NCI-H2171 (cell line): ENCODE measurements at regions not wholly inside any gene's neighbourhood (a gene's known extent, or its start where the extent isn't known, plus 50 kb on each side); places are given as distances from the start of the nearest gene placed in this dataset.

ENCODE experiments used
- DNase-seq: peaks from one replicate; lab custom pipeline; 2025; lab: John Stamatoyannopoulos, UW

DNA sequence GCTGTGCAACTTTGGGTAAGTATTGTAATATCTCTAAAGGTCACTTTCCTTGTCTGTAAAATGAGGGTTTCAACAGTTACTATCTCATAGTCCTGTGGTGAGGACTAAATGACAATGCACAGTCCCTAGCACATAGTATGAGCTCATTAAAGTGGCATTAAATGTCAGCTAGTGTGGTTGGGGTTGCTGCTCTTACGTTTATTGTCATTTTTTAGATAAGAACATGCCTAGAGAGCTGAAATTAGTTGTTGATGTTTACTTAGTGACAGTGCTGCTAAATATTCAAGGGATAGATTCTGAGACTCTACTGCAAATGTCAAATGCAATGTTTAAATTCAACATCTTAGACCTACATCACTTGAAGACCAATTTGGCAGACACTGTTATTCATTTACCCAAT is 356.1 kb upstream of the ETAA1 start:
- DNase-seq, result no peak

DNA sequence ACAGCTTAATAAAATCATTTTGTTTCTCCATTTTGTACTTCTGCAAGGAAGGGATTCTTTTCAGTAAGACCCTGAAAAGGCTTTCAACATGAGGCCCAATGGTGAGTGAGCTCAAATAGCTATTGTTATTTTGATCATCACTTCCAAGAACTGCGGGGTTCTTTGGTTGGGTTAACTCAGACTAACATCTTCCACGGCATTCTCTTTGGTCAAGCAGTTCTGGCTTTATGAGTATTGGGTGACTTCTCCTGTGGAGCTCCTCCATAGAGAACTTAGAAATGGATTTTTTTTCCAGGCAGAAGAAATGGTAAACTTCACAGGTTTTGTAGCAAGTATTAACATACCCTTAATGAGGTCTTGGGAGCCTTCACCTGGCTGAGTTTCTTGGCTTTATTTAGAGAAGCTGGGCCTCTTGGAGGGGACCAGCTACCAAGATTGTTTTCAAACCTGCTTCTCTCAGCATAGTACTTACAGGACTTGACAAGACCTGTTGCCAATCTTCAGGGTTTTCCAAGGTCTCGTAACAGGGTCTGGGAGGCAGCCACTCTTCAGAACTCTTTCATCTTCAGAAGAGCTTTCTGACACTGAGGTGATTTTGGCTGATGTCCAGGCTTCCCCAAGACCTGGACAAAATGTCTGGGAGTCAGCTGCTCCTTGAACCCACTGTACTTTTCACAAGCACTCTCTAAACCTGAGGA is 353.2 kb upstream of the ETAA1 start:
- no peak for DNase-seq

DNA sequence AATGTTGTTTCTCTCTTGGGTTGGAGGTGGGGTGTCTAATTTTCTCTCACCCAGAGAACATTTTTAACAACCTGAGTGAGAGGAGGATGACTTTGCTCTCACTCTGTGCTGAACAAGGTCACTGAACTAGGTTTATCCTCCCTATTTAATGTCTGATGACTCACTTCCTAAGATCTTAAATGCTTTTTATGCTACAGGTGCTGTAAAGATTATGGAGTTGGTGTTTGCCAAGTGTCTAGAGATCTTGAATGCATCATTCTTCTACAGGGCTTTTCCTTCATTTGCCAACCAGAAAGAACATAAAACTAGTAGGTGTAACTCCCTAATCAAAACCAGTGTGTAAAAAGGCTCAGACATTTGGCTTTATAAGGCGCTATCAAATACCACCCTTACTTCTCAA is 350.5 kb upstream of the ETAA1 start:
- DNase-seq, result no peak

DNA sequence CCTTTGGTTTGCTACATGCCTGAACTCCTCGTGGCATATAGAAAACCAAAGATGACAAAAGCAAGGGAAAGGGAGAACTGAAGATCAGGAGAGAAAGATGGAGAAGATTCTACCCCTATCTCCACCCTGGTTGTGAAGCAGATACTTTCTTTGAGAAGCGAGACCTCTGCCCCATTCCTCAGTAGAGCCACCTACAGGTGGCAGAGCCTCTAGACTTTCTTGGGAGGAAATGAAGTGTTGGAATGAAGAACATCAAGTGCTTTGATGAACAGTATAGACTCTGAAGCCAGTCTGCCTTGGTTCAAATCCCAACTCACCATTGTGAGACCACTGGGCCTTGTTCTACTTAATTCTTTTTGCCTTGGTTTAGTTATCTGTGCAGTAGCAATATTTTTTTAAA is 348.8 kb upstream of the ETAA1 start:
- no peak for DNase-seq

DNA sequence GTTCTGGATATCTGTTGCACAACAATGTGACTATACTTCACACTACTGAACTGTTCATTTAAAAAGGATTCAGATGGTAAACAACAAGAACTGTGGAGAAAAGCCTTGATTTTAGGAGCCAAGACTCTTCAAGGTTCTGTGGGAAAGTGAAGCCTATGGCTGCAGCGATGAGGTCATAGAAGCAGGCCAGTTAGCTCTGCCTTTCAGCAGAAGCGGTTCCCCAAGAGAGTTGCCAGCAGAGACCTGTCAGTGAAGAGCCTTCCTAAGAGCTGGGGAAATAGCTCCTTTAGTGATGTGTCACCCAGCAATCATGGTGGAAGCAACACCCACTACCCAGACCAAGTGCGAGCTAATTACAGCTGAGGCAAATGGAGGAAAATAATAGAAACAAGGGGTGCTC is 346.5 kb upstream of the ETAA1 start:
- no peak for DNase-seq

DNA sequence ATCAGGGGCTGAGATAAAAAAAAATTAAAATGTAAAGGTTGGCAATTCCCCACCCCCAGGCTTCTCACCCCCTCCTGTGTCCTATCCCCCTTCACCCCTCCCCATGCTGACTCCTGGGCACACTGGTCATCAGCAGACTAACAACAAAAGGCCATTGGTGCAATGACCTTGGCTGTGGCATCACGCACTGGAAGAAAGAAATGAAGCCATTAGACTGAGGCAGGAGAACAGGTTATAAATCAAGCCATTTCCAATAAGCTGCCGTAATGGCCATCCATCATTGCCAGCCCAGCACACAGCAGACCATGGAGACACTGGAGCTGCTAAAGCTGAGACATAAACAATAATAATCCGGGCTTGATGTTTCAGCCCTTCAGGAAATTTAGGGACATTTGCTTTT is 342.4 kb upstream of the ETAA1 start:
- DNase-seq, result no peak

DNA sequence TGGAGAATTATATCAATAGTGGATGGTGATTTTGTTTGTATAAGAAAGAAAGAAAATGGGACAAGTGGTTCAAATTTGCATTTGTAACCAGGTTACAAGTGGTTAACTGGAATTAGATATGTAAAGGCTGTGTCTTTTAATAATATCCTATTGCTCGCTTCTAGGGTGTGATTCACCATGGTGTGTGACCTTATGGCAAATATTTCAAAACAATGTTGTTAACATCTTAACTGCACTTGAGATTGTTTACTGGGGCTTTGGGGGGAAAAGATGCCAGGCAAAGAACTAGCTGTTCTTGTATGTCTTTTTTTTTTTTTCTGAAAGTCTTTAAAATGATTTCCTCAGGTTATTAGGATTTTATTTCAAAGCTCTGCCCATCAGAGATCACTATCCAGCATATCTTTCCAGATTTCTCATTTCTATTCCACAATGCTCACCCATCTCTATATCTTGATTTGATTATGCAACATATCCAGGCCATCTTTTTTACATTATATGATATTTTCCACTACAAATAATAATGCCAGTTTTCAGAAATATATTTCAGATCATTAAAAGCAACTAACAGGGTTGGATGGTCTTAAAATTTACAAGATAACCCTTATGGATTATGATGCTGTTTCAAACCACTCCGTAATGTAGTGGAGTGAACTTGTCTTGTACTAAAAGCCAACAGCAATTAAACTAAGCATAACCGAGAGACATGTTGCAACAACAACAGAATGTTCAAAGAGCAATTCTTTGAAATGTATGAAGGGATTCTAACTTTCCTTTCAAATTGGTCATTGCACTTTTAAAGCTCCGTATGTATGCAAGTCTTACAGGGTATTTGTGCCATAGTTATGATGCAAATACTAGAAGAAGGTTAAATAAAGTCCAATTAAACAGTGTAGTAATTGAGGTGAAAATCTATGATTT is 341.5 kb upstream of the ETAA1 start:
- DNase-seq, result no peak

DNA sequence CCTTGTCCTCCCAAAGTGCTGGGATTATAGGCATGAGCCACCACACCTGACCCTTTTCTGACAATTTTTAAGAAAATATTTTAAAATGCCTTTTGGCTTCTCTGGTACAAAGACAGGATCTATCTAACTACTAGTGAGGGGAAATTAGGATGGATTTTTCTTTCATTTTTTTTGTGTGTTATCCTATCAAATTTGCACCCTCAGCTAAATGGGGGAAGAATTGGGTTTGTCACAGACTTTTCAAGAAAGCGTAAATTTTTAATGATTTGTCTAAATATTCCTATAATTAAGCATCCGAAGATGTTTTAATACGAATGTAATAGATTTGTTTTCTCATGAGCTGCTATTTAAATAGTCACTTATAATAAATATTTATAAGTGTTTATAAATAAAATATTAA is 340.0 kb upstream of the ETAA1 start:
- no peak for DNase-seq

DNA sequence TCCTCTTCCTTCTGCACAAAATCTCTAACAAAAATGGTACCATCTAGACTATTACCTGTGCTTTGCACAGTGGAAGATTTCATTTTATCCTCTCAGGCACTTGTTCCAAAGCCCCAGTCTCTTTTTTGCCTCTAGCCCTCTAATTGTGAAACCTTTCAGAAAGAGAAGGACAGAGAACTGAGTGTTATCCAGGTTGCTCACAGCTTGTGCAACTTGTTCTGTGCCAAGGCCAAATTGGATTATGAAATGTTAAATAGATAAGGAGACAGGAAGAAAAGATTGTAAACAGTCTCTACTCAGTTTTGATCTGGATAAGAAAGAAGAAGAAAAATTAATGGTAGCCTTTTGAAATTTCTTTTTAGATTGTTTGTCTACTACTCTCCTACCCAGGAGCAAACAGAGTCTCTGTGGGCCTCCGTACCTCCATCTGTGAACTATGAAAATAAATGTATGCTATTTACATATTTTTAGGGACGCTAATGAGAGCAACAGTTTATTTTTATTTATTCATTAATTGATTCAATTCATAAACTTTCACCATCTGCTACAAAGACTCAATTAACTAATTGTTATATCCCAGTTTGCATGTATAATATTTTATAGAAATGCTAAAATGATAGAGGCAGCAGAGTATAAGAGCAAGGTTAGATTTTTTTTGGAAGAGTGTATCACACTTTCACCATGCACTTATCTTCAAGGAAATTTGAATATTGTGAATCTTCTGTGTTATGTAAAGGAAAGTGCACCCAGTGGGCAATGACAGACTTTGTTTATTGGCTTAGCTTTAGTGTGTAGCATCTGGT is 339.0 kb upstream of the ETAA1 start:
- DNase-seq, result no peak

DNA sequence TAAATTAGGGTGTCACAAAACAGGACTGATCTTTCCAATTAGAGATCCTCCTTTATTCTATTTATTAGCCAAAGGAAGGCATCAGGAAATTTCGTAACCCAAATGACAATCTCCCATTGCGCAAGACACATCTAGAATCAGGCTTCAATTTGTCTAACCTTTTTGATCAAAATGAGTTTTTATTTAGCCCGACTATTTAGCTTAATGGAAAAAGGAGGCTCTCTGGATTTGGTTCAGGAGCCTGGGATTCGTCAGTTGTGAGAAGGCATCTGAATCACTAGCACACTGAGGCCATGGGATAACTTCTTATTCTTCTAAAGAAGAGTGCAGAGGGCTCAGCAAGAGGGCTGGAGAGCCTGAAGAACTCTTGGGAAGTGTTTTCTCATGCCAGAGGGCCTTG is 332.1 kb upstream of the ETAA1 start:
- DNase-seq, result no peak

DNA sequence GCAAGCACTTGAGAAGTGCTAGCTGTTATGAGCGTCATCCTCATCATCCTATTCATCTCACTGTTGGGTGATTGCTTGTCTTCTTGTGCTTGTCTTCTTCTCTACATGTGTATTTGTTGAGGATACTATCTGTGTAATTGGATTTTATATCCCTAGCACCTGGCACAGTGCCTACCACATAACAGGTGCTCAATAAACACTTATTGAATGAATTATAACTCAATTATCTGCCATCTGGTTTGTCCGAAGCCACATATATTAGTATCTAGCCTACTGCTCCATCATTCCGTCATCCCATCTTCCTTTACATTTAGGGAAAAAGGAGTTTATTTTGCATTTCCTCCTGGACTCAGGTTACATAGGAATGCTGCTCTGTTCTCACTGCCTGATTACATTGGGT is 330.4 kb upstream of the ETAA1 start:
- DNase-seq, result no peak

DNA sequence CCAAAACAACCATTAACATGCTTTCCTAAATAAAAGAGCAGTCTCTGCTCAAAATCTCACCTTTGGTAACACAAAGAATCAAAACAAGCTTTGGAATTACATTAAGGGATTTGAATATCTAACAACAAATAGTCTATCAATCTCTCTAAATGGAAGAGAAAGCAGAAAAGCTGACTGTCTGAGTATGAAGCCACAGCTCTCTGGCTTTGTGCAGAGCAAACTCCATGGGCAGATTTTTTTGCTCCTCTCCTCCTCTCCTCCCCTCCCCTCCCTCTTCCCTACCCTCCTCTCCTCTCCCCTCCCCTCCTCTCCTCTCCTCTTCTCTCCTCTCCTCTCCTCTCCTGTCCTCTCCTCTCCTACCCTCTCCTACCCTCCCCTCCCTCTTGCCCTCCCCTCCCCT is 329.5 kb upstream of the ETAA1 start:
- no peak for DNase-seq

DNA sequence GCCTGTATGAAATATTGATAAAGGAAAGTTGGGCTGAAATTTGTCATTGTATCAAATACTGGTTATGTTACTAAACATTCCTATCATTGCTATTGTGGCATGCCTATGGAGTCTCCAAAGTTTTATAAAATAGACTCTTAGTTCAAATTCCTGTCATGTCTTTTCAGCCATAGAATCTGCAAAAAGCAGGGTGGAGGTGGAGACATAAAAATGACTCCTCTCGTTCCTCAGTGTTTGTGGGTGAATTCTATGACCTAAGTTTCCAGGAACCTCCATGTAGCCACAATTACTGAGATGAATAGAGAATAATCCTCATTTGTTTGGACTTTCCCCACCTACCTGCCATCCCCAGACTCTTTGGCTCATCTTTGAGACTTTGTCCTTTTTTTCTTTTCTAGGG is 326.3 kb upstream of the ETAA1 start:
- DNase-seq, result no peak

DNA sequence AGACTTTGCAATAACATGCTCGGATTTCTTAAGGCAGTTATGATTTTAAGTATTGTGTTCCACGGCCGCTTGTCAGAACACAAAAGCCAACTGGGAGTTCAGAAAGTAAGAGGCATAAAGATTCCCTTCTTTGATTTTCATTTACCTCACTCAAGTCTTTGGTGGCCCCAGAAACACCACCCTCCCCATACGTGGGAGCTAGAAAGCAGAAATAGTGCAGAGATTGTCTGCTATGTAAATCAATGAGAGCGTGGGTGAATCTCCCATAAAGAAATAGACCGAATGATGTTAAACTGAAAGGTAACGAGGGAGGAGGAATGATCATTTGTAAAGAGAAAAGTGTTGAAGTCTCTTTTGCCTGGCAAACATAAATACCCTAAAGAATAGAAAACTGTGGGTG is 322.1 kb upstream of the ETAA1 start:
- DNase-seq, result no peak

DNA sequence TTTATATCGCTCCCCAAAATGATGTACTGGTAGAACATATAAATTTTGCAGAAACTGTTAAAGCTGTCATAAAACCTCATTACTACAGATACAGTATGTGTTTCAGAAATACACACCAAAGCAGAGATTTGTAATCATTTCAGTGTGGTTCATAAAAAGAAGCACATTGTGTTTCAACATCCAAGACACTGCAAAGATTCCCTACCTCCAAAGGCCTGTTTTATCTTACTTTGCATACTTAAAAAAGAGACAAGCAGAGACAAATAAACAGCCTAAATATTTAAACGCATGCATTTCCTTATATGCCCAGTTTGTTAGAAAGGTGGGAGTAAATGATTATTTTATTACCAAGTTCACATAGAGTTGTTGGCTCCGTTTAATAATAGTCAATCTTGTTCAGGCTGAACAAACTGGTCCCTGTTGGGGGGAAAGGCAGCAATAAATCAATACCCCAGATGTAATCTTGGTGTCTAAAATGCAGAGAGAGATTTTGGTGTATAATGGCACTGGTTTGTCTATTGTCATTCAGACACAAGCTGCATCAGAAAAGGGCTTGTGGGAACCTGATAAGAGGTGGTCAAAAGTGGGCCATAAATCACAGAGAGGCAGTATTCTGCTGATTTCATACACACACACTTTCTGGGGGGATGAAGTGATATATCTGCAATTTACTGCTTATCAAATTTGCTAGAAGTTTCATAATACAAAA is 321.4 kb upstream of the ETAA1 start:
- no peak for DNase-seq

DNA sequence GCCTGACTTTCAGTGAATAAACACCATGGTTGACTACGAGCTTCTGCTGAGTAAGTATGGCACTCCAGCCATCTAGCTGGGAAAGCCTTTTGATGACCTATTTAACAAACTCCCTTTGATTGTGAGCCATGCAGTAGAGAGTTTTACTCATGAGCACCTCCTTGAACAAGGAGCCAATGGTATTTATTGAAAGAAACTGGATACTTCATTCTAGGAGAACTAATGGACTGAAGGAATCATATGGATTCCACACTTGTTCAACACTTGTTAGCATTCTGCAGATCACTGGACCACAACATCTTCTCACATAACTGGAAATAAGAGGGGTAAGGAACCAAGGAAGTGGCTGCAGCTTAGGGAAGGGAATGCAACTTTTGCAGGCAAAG is 320.9 kb upstream of the ETAA1 start:
- no peak for DNase-seq

DNA sequence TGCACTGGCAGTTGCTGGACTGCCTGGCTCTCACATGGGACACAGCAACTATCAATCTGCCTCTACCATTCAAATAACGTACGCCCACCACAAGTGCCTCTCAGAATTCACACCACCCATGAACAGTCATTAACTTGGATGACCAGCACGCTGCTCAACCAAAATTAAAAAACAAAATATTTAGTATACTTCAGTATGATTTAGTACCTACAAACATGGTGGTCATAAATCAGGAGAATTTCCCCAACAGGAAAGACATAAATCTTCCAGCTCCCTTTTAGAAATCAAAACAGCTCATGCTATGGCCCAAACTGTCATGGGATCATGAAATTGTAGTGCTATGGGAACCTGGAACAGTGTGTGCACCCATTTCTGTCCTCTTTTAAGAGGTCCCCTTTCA is 317.4 kb upstream of the ETAA1 start:
- DNase-seq, result no peak

DNA sequence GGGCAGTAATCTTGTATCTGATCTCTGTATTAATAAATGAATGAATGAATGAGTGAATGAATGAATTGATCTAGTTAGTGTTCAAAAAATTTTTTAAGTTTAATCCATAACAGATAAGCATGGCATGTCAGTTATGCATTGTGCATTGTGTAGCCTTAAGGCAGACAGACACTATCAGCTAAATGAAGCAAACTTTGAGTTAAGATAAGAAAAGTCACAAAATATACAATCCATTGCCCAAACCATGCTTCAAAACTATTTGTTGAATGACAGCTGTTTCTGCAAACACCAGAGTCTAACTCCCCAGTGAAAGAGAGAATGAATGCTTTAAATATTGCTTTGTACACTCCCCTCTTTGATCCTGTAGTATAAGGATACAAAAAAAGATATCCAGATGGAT is 314.3 kb upstream of the ETAA1 start:
- no peak for DNase-seq

DNA sequence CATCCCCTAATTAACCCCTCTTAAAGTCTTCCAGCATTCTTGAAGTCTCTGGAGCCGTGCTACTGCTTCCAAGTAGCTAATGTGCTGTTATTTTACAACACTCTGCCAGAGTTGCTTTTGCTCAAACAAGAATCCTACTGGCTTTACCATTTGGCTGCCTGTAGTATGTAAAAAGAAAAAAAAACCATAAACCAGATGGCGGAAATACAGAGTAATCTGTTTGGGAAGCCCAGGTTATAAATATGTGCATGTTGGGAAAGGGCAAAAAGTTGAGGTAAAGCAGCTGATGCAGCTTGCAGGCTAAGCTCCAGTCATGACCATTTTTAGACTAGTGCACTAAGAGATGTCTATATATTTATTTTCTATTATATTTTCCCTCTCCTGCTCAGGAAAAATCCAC is 313.2 kb upstream of the ETAA1 start:
- DNase-seq, result no peak

DNA sequence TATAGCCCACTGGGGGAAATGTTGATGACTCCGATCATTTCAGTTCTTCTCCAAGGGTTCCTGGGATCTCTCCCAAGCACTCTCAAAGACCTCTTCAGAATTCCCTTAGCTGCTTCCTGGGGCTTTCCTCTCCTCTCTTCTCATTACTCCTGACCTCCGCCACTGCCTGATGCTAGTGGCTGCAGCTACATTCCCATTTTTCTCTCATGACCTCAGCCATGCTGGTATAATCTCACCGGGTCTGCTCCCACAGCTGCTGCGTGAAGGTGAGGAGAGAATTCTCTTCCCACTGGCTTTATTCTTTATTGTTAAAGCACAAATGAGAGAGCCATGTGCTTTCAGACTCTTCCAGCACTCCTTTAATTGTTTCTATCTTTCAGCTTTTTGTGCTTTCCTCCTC is 312.0 kb upstream of the ETAA1 start:
- no peak for DNase-seq

DNA sequence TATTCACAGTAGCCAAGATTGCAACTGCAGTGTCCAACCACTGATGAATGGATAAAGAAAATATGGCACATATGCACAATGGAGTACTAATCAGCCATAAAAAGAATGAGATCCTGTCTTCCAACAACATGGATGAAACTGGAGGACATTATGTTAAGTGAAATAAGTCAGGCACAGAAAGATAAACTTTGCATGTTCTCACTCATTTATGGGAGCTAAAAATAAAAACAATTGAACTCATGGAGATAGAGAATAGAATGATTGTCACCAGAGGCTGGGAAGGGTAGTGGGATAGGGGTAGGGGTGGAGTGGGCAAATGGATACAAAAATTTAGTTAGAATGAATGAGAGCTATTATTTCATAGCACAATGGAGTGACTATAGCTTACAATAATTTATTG is 305.5 kb upstream of the ETAA1 start:
- no peak for DNase-seq

DNA sequence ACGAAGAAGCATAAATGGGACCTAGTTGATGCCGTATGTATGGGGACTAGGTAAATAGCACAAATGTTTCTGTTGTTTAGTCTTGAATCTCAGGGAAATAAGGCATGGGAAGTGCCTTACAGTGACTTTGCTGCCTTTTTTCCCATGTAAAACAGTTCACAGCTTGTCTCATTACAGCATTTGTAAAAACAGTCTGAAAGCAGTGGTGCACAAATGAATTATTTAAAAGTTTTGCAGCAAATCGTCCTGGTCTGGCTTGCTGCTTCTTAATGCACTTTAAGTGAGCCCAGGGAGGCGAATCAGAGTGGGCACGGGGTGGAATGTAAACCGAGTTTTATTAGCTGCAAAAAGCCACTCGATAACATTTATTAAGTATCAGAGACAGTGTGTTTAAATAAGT is 302.0 kb upstream of the ETAA1 start:
- DNase-seq, result no peak
